ENCODE measurements at regions not wholly inside any gene's neighbourhood (a gene's known extent, or its start where the extent isn't known, plus 50 kb on each side); places are given as distances from the start of the nearest gene placed in this dataset.

DNA sequence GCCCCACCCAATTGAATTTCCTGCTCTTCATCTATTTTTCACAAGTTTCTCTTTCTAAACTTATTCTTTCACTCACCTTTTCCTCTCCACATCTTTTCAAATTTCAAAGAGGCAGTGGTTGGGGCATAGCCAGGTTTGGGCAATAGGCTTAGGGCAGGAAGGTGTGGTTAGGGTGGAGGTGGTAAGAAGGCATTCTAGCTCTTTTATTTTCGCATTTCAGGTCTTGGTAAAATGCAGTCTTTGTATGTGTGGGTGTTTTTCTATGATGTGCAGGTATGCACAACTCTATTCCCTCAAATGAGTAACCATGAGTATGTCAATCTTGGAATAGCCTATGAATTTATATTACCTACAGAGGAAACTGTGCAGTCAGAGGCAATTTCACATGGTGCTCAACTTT, 129.8 kb upstream of the IFNE start:
- H3K9me3 ChIP-seq (ENCODE audit: control extremely low read depth in 1 of 3, control insufficient read depth in 2 of 3, insufficient read depth in 1 of 3, low read length in 2 of 3): no peaks in the 10 kb centered on the region
- no peak overlapping the region for H3K4me3 Mint-ChIP-seq

DNA sequence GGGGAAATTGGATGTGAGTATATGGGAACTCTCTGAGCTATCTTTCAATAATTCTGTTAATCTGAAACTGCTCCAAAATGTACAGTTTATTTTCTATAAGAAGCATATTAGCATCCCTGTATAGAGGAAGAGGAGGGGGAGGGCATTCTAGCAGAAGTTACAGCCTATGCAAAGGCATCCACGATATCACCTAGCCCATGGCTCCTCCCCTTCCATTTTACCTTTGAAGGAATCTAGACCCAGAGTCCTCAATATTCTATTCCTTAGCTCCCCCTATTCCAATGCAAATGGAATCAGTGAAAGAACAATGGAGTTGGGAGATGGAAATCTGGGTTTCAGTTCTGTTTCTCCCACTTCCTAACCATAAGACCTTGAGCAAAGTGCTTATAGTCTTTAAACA, 132.9 kb upstream of the IFNE start:
- H3K9ac ChIP-seq (ENCODE audit: low read length): no peak overlapping the region
- no peak overlapping the region for H2AFZ ChIP-seq (ENCODE audit: insufficient read depth, low read depth, low read length, poor library complexity, severe bottlenecking)
- WGBS (ENCODE audit: insufficient coverage): no CpG with 5 or more reads among the region's 1 CpG
- Mint-ChIP-seq H3K4me3 (no peak overlapping the region), H3K27ac (no peak overlapping the region), H3K27me3 (peaks cover 3% of the 10 kb centered on the region), H3K9me3 (ENCODE audit: insufficient read depth) (no peaks in the 10 kb centered on the region), H3K4me1 (no peaks in the 10 kb centered on the region)
- H3K4me3 ChIP-seq (ENCODE audit: control extremely low read depth in 1 of 5, extremely low read depth in 1 of 5, insufficient read depth in 1 of 5, low read depth in 2 of 5, low read length in 4 of 5): no peak overlapping the region
- DNase-seq: no peak
- intact Hi-C loops (cut with micrococcal nuclease): no loop called here
- H3K27me3 ChIP-seq (replicated peaks in 1 of 4; ENCODE audit: control extremely low read depth in 1 of 4, control insufficient read depth in 3 of 4, insufficient read depth in 4 of 4, low read length in 3 of 4): peaks cover 0 to 3% (median 0%) of the 10 kb centered on the region in 4 experiments
- POLR2A ChIA-PET: no interaction called here
- H3K27ac ChIP-seq (ENCODE audit: low read length in 2 of 2): no peak overlapping the region
- no peaks in the 10 kb centered on the region for H3K9me3 ChIP-seq (ENCODE audit: control extremely low read depth in 1 of 3, control insufficient read depth in 2 of 3, insufficient read depth in 1 of 3, low read length in 2 of 3)
- no peaks in the 10 kb centered on the region for H3K4me1 ChIP-seq (ENCODE audit: control insufficient read depth in 2 of 2, insufficient read depth in 2 of 2, low read length in 2 of 2)
- no peaks in the 10 kb centered on the region for H3K79me2 ChIP-seq (ENCODE audit: control insufficient read depth, insufficient read depth, low read length)
- H3K36me3 ChIP-seq (replicated peaks in 1 of 2; ENCODE audit: control extremely low read depth in 1 of 2, control insufficient read depth in 1 of 2, extremely low read depth in 1 of 2, insufficient read depth in 2 of 2, low read length in 1 of 2): no peaks in the 10 kb centered on the region
- TF ChIP-seq, protein P1, sequence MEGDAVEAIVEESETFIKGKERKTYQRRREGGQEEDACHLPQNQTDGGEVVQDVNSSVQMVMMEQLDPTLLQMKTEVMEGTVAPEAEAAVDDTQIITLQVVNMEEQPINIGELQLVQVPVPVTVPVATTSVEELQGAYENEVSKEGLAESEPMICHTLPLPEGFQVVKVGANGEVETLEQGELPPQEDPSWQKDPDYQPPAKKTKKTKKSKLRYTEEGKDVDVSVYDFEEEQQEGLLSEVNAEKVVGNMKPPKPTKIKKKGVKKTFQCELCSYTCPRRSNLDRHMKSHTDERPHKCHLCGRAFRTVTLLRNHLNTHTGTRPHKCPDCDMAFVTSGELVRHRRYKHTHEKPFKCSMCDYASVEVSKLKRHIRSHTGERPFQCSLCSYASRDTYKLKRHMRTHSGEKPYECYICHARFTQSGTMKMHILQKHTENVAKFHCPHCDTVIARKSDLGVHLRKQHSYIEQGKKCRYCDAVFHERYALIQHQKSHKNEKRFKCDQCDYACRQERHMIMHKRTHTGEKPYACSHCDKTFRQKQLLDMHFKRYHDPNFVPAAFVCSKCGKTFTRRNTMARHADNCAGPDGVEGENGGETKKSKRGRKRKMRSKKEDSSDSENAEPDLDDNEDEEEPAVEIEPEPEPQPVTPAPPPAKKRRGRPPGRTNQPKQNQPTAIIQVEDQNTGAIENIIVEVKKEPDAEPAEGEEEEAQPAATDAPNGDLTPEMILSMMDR (IDR thresholded peaks at IDR 0.05): no peak
- H4K20me1 ChIP-seq (ENCODE audit: control insufficient read depth, insufficient read depth, low read length, poor library complexity, severe bottlenecking): no peaks in the 10 kb centered on the region
- ATAC-seq (ENCODE audit: low read depth): no peak
- CTCF ChIA-PET: no interaction called here
- no peak overlapping the region for H3K4me2 ChIP-seq (replicated peaks; ENCODE audit: low read depth, low read length, poor library complexity, severe bottlenecking)

More for the DNA sequence above, 129.8 kb upstream of the IFNE start:
- no peaks in the 10 kb centered on the region for H3K4me1 ChIP-seq (ENCODE audit: control insufficient read depth in 2 of 2, insufficient read depth in 2 of 2, low read length in 2 of 2)
- TF ChIP-seq EZH2 (IDR thresholded peaks at IDR 0.05; ENCODE audit: borderline replicate concordance, insufficient read depth, low read depth, low read length, poor library complexity, severe bottlenecking): no peak
- TF ChIP-seq, protein P1 (IDR thresholded peaks at IDR 0.05): no peak
- no peak overlapping the region for H3K4me3 ChIP-seq (ENCODE audit: control extremely low read depth in 1 of 5, extremely low read depth in 1 of 5, insufficient read depth in 1 of 5, low read depth in 2 of 5, low read length in 4 of 5)
- H3K9ac ChIP-seq (ENCODE audit: low read length): no peak overlapping the region
- intact Hi-C loops (cut with micrococcal nuclease): no loop called here
- peaks cover 3% of the 10 kb centered on the region for H3K27me3 Mint-ChIP-seq
- DNase-seq: no peak
- peaks cover 0 to 3% (median 0%) of the 10 kb centered on the region in 4 experiments for H3K27me3 ChIP-seq (replicated peaks in 1 of 4; ENCODE audit: control extremely low read depth in 1 of 4, control insufficient read depth in 3 of 4, insufficient read depth in 4 of 4, low read length in 3 of 4)
- H3K36me3 ChIP-seq (replicated peaks in 1 of 2; ENCODE audit: control extremely low read depth in 1 of 2, control insufficient read depth in 1 of 2, extremely low read depth in 1 of 2, insufficient read depth in 2 of 2, low read length in 1 of 2): no peaks in the 10 kb centered on the region
- no peaks in the 10 kb centered on the region for H3K79me2 ChIP-seq (ENCODE audit: control insufficient read depth, insufficient read depth, low read length)
- WGBS (ENCODE audit: insufficient coverage): no CpG with 5 or more reads among the region's 1 CpG
- H3K9me3 Mint-ChIP-seq (ENCODE audit: insufficient read depth): no peaks in the 10 kb centered on the region
- ChIA-PET POLR2A (no interaction called here), CTCF (no interaction called here)
- no peak overlapping the region for H2AFZ ChIP-seq (ENCODE audit: insufficient read depth, low read depth, low read length, poor library complexity, severe bottlenecking)
- H3K4me1 Mint-ChIP-seq: no peaks in the 10 kb centered on the region
- H3K27ac ChIP-seq (ENCODE audit: low read length in 2 of 2): no peak overlapping the region
- no peak overlapping the region for H3K27ac Mint-ChIP-seq
- no peak overlapping the region for H3K4me2 ChIP-seq (replicated peaks; ENCODE audit: low read depth, low read length, poor library complexity, severe bottlenecking)
- no peak for ATAC-seq (ENCODE audit: low read depth)
- no peaks in the 10 kb centered on the region for H4K20me1 ChIP-seq (ENCODE audit: control insufficient read depth, insufficient read depth, low read length, poor library complexity, severe bottlenecking)
